Kidney (tissue), 13 donors: ENCODE measurements at regions not wholly inside any gene's neighbourhood (a gene's known extent, or its start where the extent isn't known, plus 50 kb on each side); places are given as distances from the start of the nearest gene placed in this dataset.

ENCODE experiments used
- DNase-seq, 5 donors: peaks; one replicate each; pipeline ENCODE4 v3.0.0-alpha.2; 2013 to 2020
- FAIRE-seq: peaks from 2 replicates; lab custom pipeline; 2012; peaks lifted over from hg19 to GRCh38; lab: Jason Lieb, UNC
- H3K27ac ChIP-seq, 2 donors: one replicate each; pipeline ENCODE4 v1.7.0; 2013; ENCODE audit warnings: low read depth in 2 of 2, low read length in 2 of 2, inconsistent platforms in 1 of 2
- H3K27me3 ChIP-seq: one replicate; pipeline ENCODE4 v1.7.1; 2013; ENCODE audit warnings: low read length, inconsistent platforms; ENCODE audit not compliant: control insufficient read depth, insufficient read depth
- H3K36me3 ChIP-seq, 3 donors: one replicate each; pipeline versions ENCODE4 v1.7.0 to v1.7.1; 2013; ENCODE audit warnings: low read length in 3 of 3, control low read depth in 1 of 3, inconsistent platforms in 1 of 3; ENCODE audit not compliant: insufficient read depth in 3 of 3, control insufficient read depth in 2 of 3
- H3K4me1 ChIP-seq, 3 donors: one replicate each; pipeline versions ENCODE4 v1.7.0 to v1.7.1; 2013; ENCODE audit warnings: low read length in 3 of 3, inconsistent platforms in 1 of 3, low read depth in 1 of 3; ENCODE audit not compliant: control insufficient read depth in 2 of 3, insufficient read depth in 2 of 3
- H3K4me3 ChIP-seq, 3 donors: one replicate each; pipeline versions ENCODE4 v1.7.0 to v1.8.1; 2013; ENCODE audit warnings: low read length in 3 of 3, control low read depth in 1 of 3, inconsistent platforms in 1 of 3
- H3K9ac ChIP-seq, 3 donors: one replicate each; pipeline versions ENCODE4 v1.7.0 to v1.7.1; 2013; ENCODE audit warnings: low read length in 3 of 3, control low read depth in 1 of 3, inconsistent platforms in 1 of 3
- H3K9me3 ChIP-seq, 3 donors: one replicate each; pipeline versions ENCODE4 v1.7.0 to v1.7.1; 2013; ENCODE audit warnings: low read length in 3 of 3, control low read depth in 1 of 3, inconsistent platforms in 1 of 3; ENCODE audit not compliant: control insufficient read depth in 2 of 3, insufficient read depth in 1 of 3
- CTCF ChIP-seq: IDR thresholded peaks from 3 replicates; pipeline ENCODE4 v1.5.1; 2012; ENCODE audit warnings: mild to moderate bottlenecking, moderate library complexity, borderline replicate concordance; ENCODE audit not compliant: insufficient read depth; ENCODE audit errors: extremely low read depth
- intact Hi-C: fragments of 100-400 bp; cut with DNase I; formaldehyde crosslinking; loops from one replicate; pipeline ENCODE4 v1.11.1; 2022
- donor health status: control.
- donor health status: control.
- donor health status: control.
- donor health status: control.
- donor health status: control.
- donor health status: DM: yes; HTN: yes; CAD: no.
- donor health status: Normal renal cell carcinoma (clear cell type).

- Histone ChIP-seq H3K27ac (no peak overlapping the region), H3K4me3 (no peak overlapping the region), H3K9ac (no peak overlapping the region), H3K4me1 (no peaks in the 10 kb centered on the region), H3K9me3 (peaks cover 0 to 13% (median 0%) of the 10 kb centered on the region in 3 donors), H3K27me3 (no peaks in the 10 kb centered on the region), H3K36me3 (no peaks in the 10 kb centered on the region)
- peak in 1 of 5 donors; percentile 34 for DNase-seq
- TF ChIP-seq CTCF: no peak
- FAIRE-seq: no peak
- intact Hi-C loops: no loop called here
Observed at GRCh38 chr12:42744539-42745182, 155.1 kb upstream of the PRICKLE1 start.

- H3K27ac ChIP-seq: no peak overlapping the region
- FAIRE-seq: no peak
- H3K27me3 ChIP-seq: no peaks in the 10 kb centered on the region
- no peak for DNase-seq
- H3K9ac ChIP-seq: no peak overlapping the region
- peaks cover 0 to 13% (median 0%) of the 10 kb centered on the region in 3 donors for H3K9me3 ChIP-seq
- H3K4me3 ChIP-seq: no peak overlapping the region
- intact Hi-C loops: no loop called here
- TF ChIP-seq CTCF: no peak
- H3K4me1 ChIP-seq: no peaks in the 10 kb centered on the region
- no peaks in the 10 kb centered on the region for H3K36me3 ChIP-seq
Observed at GRCh38 chr12:42742716-42743115, 153.2 kb upstream of the PRICKLE1 start.

DNA sequence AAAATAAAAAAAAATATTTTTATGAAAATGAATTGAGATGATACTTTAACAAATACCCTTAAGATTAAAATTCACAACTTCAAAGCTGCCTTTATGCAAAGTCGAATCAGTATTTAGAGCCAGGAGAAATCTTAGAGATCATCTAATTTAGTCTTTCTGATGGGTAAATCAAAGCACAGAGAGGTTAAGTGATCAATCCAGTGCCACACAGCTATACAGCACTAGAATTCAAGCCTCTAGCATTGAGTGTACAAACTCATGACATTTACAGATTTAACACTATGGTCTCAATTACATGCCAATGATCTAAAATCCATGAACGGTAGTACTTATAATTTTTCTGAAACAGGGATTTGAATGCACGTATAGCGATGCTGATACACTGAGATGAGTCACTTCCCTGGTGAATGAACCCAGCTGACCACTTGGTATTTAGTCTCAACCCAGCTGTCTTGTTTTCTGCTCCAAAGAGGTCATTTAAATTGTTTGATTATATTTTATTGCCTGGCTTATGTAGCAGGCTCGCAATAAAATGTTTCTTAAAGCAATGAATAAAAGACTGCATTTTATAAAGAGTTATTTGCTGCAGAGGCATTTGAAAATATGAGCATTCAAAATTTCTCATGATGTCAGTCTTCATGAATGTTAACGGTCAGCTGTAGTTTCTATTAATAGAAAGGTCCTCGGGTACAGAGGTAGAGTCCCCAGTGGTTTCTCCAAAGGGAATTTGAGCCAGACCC lies 152.4 kb upstream of the PRICKLE1 start:
- Histone ChIP-seq H3K36me3 (no peaks in the 10 kb centered on the region), H3K4me3 (no peak overlapping the region), H3K9ac (no peak overlapping the region), H3K4me1 (no peaks in the 10 kb centered on the region), H3K27ac (no peak overlapping the region), H3K9me3 (peaks cover 0 to 13% (median 0%) of the 10 kb centered on the region in 3 donors), H3K27me3 (no peaks in the 10 kb centered on the region)
- peak in 1 of 5 donors; percentile 51 for DNase-seq
- no peak for FAIRE-seq
- intact Hi-C loops: no loop called here
- TF ChIP-seq CTCF: no peak
